Neuron (in vitro differentiated cells): ENCODE measurements at regions not wholly inside any gene's neighbourhood (a gene's known extent, or its start where the extent isn't known, plus 50 kb on each side); places are given as distances from the start of the nearest gene placed in this dataset.
"Not testable (repeated sequence)": the region's sequence is repeated elsewhere in the genome, so short reads cannot be mapped to it uniquely, and the experiment has no call there.

Source experiments
- H2AFZ ChIP-seq: one replicate; pipeline ENCODE4 v1.6.1; 2013; ENCODE audit warnings: low read depth, mild to moderate bottlenecking, inconsistent platforms, low read length, moderate library complexity
- H3K27me3 ChIP-seq: one replicate; pipeline ENCODE4 v1.6.1; 2013; ENCODE audit warnings: low read length; ENCODE audit not compliant: insufficient read depth
- H3K36me3 ChIP-seq: one replicate; pipeline ENCODE4 v1.6.1; 2013; ENCODE audit warnings: low read length; ENCODE audit not compliant: insufficient read depth
- H3K4me1 ChIP-seq: one replicate; pipeline ENCODE4 v1.6.1; 2013; ENCODE audit warnings: low read length; ENCODE audit not compliant: insufficient read depth
- H3K4me3 ChIP-seq: 2 replicates; pipeline ENCODE4 v1.5.1; 2013; ENCODE audit warnings: mild to moderate bottlenecking, low read length, moderate library complexity
- H3K9me3 ChIP-seq: one replicate; pipeline ENCODE4 v1.6.1; 2013; ENCODE audit warnings: low read length

DNA sequence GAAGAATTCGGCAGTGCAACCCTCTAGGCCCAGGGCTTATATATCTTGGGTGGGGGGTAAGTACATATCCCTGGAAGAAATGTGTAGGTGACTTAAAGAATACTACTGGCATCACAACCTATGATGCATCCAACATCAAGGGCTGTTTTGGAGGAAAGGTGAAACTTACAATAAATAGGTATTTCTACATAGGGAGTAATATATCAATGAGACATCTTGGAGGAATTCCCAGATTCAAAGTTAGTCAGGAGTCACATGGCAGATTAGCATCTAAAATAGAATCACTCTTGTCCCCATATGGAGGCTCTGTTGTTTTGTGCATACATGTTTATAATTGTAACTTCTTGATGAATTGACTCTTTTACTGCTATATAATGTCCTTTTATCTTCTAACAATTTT, 375.5 kb downstream of the PAX1 start:
- Histone ChIP-seq H3K4me3 (no peak overlapping the region), H2AFZ (no peak overlapping the region), H3K9me3 (no peaks in the 10 kb centered on the region), H3K4me1 (no peaks in the 10 kb centered on the region), H3K27me3 (no peaks in the 10 kb centered on the region), H3K36me3 (no peaks in the 10 kb centered on the region)

DNA sequence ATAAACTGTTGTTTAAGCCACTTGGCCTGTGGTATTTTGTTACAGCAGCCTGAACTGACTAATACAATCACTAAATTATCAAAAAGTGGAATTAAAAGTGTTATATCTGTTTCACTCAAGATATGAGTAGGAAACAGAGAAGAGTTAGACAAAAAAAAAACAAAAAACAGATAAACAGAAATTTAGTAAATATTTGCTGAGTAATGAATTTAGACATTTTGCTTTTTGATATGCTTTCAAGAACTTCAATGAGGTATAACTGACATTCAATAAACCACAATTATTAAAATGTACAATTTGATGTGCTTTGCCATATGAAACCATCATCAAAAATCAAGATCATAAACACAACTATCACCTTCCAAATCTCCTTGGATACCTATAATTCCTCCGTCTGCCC, 369.2 kb downstream of the PAX1 start:
- H3K4me3 ChIP-seq, result no peak overlapping the region
- no peaks in the 10 kb centered on the region for H3K4me1 ChIP-seq
- H3K27me3 ChIP-seq, result no peaks in the 10 kb centered on the region
- H3K36me3 ChIP-seq, result no peaks in the 10 kb centered on the region
- no peaks in the 10 kb centered on the region for H3K9me3 ChIP-seq
- H2AFZ ChIP-seq, result no peak overlapping the region

DNA sequence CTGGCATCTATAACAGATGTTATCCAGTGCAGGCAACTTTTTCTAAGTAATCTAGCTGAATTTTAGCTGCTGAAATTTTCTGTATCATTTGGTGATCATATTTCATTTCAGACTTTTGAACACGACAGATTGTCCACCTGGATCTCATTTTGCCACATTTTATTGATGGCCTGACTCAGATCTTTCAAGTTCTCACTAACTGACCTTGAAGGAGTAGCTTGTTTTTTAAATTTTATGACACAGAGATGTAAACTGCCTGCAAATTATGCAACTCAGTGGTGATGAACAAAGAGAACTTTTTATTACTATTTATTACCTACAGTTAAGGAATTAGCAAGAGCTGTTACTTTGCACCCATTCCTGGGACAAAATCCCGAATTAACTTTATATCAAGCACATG, 366.4 kb downstream of the PAX1 start:
- no peaks in the 10 kb centered on the region for H3K27me3 ChIP-seq
- H3K36me3 ChIP-seq, result no peaks in the 10 kb centered on the region
- no peak overlapping the region for H3K4me3 ChIP-seq
- H3K4me1 ChIP-seq, result no peaks in the 10 kb centered on the region
- no peaks in the 10 kb centered on the region for H3K9me3 ChIP-seq
- H2AFZ ChIP-seq, result no peak overlapping the region

DNA sequence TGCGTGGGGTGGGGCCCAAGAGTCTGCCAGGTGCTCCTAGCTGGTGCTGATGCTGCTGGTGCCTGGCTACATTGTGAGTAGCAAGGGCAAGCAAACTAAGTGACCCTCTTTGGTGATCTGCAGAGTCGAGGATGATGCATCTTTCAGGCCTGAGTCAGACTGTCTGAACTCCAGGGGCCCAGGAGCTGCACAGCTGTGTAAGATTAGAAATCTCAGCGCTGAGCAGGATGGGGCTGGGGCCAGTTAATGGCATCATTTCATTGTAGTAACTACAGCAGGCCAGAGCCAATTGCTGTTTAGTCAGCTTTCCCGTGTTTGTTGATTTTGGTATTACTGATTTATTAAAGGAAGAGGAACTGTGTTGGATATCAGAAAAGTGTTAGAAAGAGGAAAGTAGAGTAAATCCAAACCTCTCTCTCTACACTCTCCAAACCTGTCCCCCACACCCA, 365.2 kb downstream of the PAX1 start:
- Histone ChIP-seq H3K4me1 (no peaks in the 10 kb centered on the region), H3K27me3 (no peaks in the 10 kb centered on the region), H2AFZ (no peak overlapping the region), H3K4me3 (no peak overlapping the region), H3K9me3 (no peaks in the 10 kb centered on the region), H3K36me3 (no peaks in the 10 kb centered on the region)

DNA sequence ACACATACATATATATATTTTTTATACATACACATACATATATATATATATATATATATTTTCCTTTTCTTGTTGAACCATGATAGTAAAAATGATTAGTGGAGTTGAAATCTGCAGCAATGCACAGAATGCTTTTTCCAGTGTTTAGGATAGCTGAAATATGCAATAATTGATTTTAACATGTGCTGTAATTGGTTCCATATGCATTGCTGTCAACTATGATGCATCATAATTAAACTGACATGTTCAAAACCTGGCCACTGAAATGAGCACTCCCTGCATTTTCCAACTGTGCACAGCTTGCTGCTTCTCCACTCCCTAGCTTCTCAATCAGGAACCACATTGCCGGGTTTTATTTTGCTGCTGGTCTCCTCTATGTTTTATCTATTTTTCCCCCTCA, 358.3 kb downstream of the PAX1 start:
- Histone ChIP-seq H2AFZ (no peak overlapping the region), H3K4me1 (no peaks in the 10 kb centered on the region), H3K4me3 (no peak overlapping the region), H3K27me3 (no peaks in the 10 kb centered on the region), H3K9me3 (no peaks in the 10 kb centered on the region), H3K36me3 (no peaks in the 10 kb centered on the region)

DNA sequence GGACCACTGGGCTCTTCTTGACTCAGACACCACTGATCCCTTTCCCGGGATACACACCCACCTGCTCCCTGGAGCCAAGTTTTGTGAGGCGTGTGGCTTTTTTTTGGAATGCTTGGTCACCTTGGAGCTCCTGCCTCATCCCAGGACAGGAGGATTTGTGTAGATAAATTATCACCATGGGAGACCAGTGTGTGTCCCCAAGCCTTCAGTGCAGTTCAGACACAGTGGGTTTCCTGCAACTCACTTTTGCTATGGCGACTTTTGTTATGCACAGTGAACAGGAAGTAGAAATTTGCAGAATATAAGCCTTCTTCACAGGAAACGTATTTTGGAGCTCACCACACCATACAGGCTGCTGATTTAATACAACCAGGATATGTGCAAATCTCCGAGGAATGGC, 357.4 kb downstream of the PAX1 start:
- Histone ChIP-seq H3K4me3 (no peak overlapping the region), H3K36me3 (no peaks in the 10 kb centered on the region), H3K9me3 (no peaks in the 10 kb centered on the region), H3K4me1 (no peaks in the 10 kb centered on the region), H3K27me3 (no peaks in the 10 kb centered on the region), H2AFZ (no peak overlapping the region)

DNA sequence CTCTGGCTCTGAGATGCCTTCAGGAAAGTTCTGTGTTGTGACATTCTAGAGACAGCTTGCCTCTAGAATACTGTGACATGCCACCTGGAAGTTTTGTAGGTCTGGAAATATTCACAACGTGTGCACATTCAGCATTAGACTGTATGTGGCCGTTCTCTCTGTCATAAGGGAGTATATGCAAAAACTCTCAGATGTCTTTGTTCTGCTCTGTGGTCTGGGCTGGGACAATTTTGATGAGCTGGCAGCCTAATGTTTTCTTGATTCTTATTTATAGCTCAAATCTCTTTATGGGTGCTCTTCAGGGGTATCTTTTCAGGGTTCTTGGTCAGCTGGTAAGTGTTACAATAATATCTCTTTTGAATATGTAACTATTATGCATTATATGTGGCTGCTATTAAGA, 355.1 kb downstream of the PAX1 start:
- Histone ChIP-seq H2AFZ (no peak overlapping the region), H3K36me3 (no peaks in the 10 kb centered on the region), H3K9me3 (no peaks in the 10 kb centered on the region), H3K27me3 (no peaks in the 10 kb centered on the region), H3K4me3 (no peak overlapping the region), H3K4me1 (no peaks in the 10 kb centered on the region)

DNA sequence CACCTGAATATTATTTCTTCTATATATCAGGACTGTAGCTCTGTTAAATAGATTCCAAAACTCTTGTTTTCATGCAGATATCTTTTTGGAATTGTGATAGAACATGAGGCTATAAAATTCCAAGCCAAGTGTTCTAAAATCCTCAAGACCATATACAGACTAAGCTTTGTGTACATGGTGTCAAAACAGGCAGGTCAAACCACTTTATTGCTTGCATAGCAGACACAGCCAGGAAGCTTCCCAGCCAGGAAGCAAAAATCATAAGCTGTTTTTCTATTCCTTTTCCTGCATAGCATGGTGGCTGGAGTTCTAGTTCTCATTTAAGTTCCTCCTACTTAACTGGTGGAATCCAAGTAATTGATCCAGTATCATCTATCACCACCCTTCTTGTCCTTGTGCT, 353.3 kb downstream of the PAX1 start:
- Histone ChIP-seq H3K36me3 (no peaks in the 10 kb centered on the region), H3K9me3 (no peaks in the 10 kb centered on the region), H2AFZ (no peak overlapping the region), H3K27me3 (no peaks in the 10 kb centered on the region), H3K4me3 (no peak overlapping the region), H3K4me1 (no peaks in the 10 kb centered on the region)

DNA sequence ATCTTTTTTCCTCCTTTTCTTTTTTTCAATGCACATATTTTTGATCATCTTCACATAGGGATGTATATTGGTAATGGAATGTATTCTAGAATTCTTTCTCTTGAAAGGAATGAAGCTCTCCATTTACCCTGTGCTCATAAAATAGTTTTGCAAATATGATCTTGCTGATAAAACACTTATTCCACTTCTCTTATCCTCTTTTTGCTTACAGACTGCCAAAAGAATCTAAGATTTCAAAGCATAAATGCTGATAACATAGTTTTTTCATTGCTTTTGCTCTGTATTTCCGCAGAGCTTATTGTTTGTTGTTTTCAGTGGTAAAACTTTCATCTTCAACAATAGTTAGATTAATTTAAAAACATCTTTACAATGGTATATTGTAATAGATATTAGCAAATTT, 350.5 kb downstream of the PAX1 start:
- H3K4me3 ChIP-seq, result no peak overlapping the region
- no peak overlapping the region for H2AFZ ChIP-seq
- no peaks in the 10 kb centered on the region for H3K4me1 ChIP-seq
- no peaks in the 10 kb centered on the region for H3K9me3 ChIP-seq
- no peaks in the 10 kb centered on the region for H3K36me3 ChIP-seq
- no peaks in the 10 kb centered on the region for H3K27me3 ChIP-seq

DNA sequence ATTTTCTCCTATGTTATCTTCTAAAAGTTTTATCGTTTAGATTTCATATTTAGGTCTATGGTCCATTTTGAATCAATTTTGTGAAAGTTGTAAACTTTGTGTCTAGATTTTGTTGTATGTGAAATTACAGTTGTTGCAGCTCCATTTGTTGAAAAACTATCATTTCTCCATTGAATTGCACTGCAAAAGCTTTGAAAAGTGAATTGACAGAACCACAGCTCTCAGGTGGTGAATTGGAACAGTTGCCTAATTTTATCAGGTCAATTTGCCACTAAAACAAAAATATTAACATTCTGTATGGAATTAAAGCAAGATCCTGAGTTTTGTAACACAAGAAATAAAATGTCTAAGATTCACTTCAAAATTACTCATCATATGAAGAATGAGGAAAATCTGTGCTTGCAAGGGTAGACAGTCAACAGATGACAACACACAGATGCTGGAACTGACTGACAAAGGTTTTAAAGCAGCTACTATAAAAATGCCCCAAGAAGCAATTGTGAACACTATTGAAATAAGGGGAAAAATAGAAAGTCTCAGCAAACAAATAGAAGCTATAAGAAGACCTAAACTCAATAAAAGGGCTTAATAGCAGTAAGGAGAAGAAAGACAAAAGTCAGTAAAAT, 346.7 kb downstream of the PAX1 start:
- no peaks in the 10 kb centered on the region for H3K9me3 ChIP-seq
- no peaks in the 10 kb centered on the region for H3K36me3 ChIP-seq
- H2AFZ ChIP-seq, result no peak overlapping the region
- no peaks in the 10 kb centered on the region for H3K4me1 ChIP-seq
- H3K4me3 ChIP-seq, result no peak overlapping the region
- H3K27me3 ChIP-seq, result no peaks in the 10 kb centered on the region

DNA sequence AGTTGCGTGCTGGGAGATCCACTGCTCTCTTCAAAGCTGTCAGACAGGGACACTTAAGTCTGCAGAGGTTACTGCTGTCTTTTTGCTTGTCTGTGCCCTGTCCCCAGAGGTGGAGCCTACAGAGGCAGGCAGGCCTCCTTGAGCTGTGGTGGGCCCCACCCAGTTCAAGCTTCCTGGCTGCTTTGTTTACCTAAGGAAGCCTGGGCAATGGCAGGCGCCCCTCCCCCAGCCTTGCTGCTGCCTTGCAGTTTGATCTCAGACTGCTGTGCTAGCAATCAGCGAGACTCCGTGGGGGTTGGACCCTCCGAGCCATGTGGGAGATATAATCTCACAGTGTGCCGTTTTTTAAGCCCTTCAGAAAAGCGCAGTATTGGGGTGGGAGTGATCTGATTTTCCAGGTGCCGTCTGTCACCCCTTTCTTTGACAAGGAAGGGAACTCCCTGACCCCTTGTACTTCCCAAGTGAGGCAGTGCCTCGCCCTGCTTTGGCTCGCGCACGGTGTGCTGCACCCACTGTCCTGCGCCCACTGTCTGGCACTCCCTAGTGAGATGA, 340.6 kb downstream of the PAX1 start:
- not testable (repeated sequence) for H2AFZ ChIP-seq, H3K4me1 ChIP-seq, H3K9me3 ChIP-seq, H3K36me3 ChIP-seq, H3K27me3 ChIP-seq, H3K4me3 ChIP-seq

DNA sequence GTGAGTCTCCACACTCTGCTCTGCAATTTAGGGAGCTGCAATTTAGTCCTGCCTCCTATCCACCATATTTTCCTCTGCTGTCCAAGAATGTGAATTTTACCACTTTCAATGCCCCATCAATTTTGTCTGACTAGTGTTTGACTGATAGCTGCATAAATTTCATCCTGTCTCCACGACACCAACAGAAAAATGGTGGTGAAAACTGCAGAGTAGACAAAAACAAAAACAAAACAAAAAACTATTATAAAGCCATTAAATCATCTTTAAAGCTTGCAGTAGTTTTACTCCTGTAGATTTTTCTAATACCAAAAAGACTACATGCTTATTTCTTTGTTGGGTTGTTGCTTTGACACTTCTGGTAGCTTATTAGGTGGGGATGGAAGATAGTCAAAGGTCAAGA, 322.0 kb downstream of the PAX1 start:
- no peak overlapping the region for H2AFZ ChIP-seq
- no peaks in the 10 kb centered on the region for H3K36me3 ChIP-seq
- H3K27me3 ChIP-seq, result no peaks in the 10 kb centered on the region
- no peak overlapping the region for H3K4me3 ChIP-seq
- H3K9me3 ChIP-seq, result no peaks in the 10 kb centered on the region
- no peaks in the 10 kb centered on the region for H3K4me1 ChIP-seq

DNA sequence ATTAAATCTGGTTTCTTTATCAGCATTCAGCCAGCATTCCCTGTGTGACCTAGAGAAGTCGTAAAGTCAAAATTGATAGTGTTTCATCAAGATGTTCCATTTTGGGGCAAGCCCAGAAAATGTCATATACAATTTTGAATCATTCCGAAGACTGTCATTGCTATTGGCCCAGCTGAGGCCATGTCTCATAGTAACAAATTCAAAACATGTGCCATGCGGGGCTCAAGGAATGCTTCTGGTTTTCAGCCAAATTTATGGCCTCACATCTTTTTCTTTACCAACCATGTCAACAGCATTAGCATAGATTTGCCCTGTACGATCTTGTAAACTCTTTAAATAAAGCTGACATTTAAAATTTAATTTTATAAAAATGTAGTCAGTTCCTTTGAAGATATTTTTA, 314.7 kb downstream of the PAX1 start:
- Histone ChIP-seq H3K9me3 (no peaks in the 10 kb centered on the region), H3K4me3 (no peak overlapping the region), H3K4me1 (no peaks in the 10 kb centered on the region), H3K36me3 (no peaks in the 10 kb centered on the region), H2AFZ (no peak overlapping the region), H3K27me3 (no peaks in the 10 kb centered on the region)

DNA sequence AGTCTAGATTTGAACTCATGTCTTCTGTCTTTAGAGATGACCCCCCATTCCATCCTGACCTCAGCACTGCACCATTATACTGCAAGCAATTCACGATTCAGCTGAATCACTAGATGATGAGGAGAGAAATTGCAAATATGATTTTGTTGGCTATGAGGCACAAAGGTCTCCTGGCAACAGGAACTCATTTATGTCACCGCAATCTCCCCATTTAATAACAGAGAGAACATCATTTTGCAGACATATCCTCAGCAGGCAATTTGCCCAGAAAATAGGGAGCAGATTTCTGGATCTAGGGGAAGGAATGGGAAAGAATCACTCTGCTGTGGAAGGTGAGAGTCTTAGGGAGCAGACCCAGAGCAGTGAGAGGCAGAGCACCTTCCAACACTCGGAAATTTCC, 303.0 kb downstream of the PAX1 start:
- no peaks in the 10 kb centered on the region for H3K4me1 ChIP-seq
- no peak overlapping the region for H3K4me3 ChIP-seq
- H3K27me3 ChIP-seq, result no peaks in the 10 kb centered on the region
- H2AFZ ChIP-seq, result no peak overlapping the region
- no peaks in the 10 kb centered on the region for H3K36me3 ChIP-seq
- no peaks in the 10 kb centered on the region for H3K9me3 ChIP-seq
